ENCODE measurements at regions not wholly inside any gene's neighbourhood (a gene's known extent, or its start where the extent isn't known, plus 50 kb on each side); places are given as distances from the start of the nearest gene placed in this dataset.

GRCh38 chr10:3976171-3976570 is 191.2 kb upstream of the KLF6 start:
- intact Hi-C loops (cut with DNase I), result no loop called here
- Histone ChIP-seq H3K27ac (no peak overlapping the region), H3K4me1 (no peaks in the 10 kb centered on the region), H3K36me3 (no peaks in the 10 kb centered on the region), H3K9me3 (no peaks in the 10 kb centered on the region), H3K4me3 (no peak overlapping the region), H3K27me3 (no peaks in the 10 kb centered on the region)
- DNase-seq, result no peak
- TF ChIP-seq CTCF (IDR thresholded peaks at IDR 0.05) (no peak), POLR2AphosphoS5 (IDR thresholded peaks at IDR 0.05) (no peak), EP300 (IDR thresholded peaks at IDR 0.05) (no peak), POLR2A (IDR thresholded peaks at IDR 0.05) (no peak)
- WGBS, 2 donors, result 79 to 80% methylated on average over 3 of the region's 3 CpGs

- TF ChIP-seq POLR2AphosphoS5 (IDR thresholded peaks at IDR 0.05) (no peak), CTCF (IDR thresholded peaks at IDR 0.05) (no peak), EP300 (IDR thresholded peaks at IDR 0.05) (no peak), POLR2A (IDR thresholded peaks at IDR 0.05) (no peak)
- WGBS, 2 donors, result 79 to 94% methylated on average over 9 of the region's 9 CpGs
- no peaks in the 10 kb centered on the region for H3K4me1 ChIP-seq
- intact Hi-C loops (cut with DNase I), result no loop called here
- no peak overlapping the region for H3K4me3 ChIP-seq
- no peak overlapping the region for H3K27ac ChIP-seq
- no peaks in the 10 kb centered on the region for H3K27me3 ChIP-seq
- no peaks in the 10 kb centered on the region for H3K9me3 ChIP-seq
- no peak for DNase-seq
- H3K36me3 ChIP-seq, result no peaks in the 10 kb centered on the region
Observed at GRCh38 chr10:3975016-3975415, 190.0 kb upstream of the KLF6 start.

GRCh38 chr10:3972460-3973301 is 187.7 kb upstream of the KLF6 start:
- Histone ChIP-seq H3K27me3 (no peaks in the 10 kb centered on the region), H3K27ac (no peak overlapping the region), H3K36me3 (no peaks in the 10 kb centered on the region), H3K4me3 (no peak overlapping the region), H3K9me3 (no peaks in the 10 kb centered on the region), H3K4me1 (no peaks in the 10 kb centered on the region)
- intact Hi-C loops (cut with DNase I), result no loop called here
- TF ChIP-seq CTCF (IDR thresholded peaks at IDR 0.05), result no peak
- no peak for TF ChIP-seq POLR2AphosphoS5 (IDR thresholded peaks at IDR 0.05)
- no peak for TF ChIP-seq EP300 (IDR thresholded peaks at IDR 0.05)
- TF ChIP-seq POLR2A (IDR thresholded peaks at IDR 0.05), result no peak
- DNase-seq, result no peak
- 55 to 86% methylated on average over 5 of the region's 5 CpGs for WGBS, 2 donors

GRCh38 chr10:3971713-3972112 is 186.7 kb upstream of the KLF6 start:
- DNase-seq, result no peak
- intact Hi-C loops (cut with DNase I), result no loop called here
- Histone ChIP-seq H3K4me3 (no peak overlapping the region), H3K36me3 (no peaks in the 10 kb centered on the region), H3K27me3 (no peaks in the 10 kb centered on the region), H3K4me1 (no peaks in the 10 kb centered on the region), H3K27ac (no peak overlapping the region), H3K9me3 (no peaks in the 10 kb centered on the region)
- TF ChIP-seq CTCF (IDR thresholded peaks at IDR 0.05), result no peak
- no peak for TF ChIP-seq EP300 (IDR thresholded peaks at IDR 0.05)
- no peak for TF ChIP-seq POLR2AphosphoS5 (IDR thresholded peaks at IDR 0.05)
- no peak for TF ChIP-seq POLR2A (IDR thresholded peaks at IDR 0.05)
- 82 to 86% methylated on average over 6 of the region's 6 CpGs for WGBS, 2 donors

Measured in sigmoid colon (tissue), 6 donors.